ENCODE measurements at regions not wholly inside any gene's neighbourhood (a gene's known extent, or its start where the extent isn't known, plus 50 kb on each side); places are given as distances from the start of the nearest gene placed in this dataset.

DNA sequence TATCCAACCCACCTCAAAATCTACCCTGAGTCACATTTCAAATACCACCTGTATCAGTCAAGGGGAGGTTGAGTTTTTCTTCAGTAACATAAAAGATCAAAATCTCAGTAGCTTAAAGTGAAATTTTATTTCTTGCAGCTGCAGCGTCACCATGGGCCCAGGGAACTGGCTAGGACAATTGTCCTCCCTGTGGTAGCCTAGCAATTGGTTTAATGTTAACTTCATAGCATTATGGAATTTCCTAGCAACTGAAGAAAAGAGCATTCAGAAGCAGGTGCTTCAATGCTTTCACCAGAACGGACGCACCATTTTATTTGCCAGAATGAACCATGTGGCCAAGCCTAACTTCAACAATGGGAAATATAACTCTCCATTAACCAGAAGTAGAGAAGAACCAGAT, 359.3 kb upstream of the TSHZ3 start:
- no peak for TF ChIP-seq EZH2 (IDR thresholded peaks at IDR 0.05; ENCODE audit: low read length)
- TF ChIP-seq, protein P1, sequence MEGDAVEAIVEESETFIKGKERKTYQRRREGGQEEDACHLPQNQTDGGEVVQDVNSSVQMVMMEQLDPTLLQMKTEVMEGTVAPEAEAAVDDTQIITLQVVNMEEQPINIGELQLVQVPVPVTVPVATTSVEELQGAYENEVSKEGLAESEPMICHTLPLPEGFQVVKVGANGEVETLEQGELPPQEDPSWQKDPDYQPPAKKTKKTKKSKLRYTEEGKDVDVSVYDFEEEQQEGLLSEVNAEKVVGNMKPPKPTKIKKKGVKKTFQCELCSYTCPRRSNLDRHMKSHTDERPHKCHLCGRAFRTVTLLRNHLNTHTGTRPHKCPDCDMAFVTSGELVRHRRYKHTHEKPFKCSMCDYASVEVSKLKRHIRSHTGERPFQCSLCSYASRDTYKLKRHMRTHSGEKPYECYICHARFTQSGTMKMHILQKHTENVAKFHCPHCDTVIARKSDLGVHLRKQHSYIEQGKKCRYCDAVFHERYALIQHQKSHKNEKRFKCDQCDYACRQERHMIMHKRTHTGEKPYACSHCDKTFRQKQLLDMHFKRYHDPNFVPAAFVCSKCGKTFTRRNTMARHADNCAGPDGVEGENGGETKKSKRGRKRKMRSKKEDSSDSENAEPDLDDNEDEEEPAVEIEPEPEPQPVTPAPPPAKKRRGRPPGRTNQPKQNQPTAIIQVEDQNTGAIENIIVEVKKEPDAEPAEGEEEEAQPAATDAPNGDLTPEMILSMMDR (optimal IDR thresholded peaks at IDR 0.05 in 1 of 3, IDR thresholded peaks at IDR 0.05 in 1 of 3, conservative IDR thresholded peaks at IDR 0.05 in 1 of 3; ENCODE audit: extremely low read depth in 1 of 3, insufficient read depth in 2 of 3, low read length in 3 of 3): no peak
- no peak overlapping the region for H2AFZ ChIP-seq (ENCODE audit: control insufficient read depth, low read length)
- no peak overlapping the region for H3K27ac ChIP-seq (ENCODE audit: control insufficient read depth, insufficient read depth, low read length)
- H3K9me1 ChIP-seq (ENCODE audit: control insufficient read depth, extremely low read depth, insufficient read depth, low read length): no peaks in the 10 kb centered on the region
- no peaks in the 10 kb centered on the region for H4K20me1 ChIP-seq (ENCODE audit: control insufficient read depth, extremely low read depth, insufficient read depth, low read length)
- dilution Hi-C loops (cut with MboI; ENCODE audit: extremely low pct_ligation_motif_present, low sequenced_read_pairs): no loop called here
- DNase-seq (ENCODE audit: low read depth, low spot score): no peak
- H3K27me3 ChIP-seq (ENCODE audit: control insufficient read depth, extremely low read depth, insufficient read depth, low read length): no peaks in the 10 kb centered on the region
- no peak overlapping the region for H3K4me3 ChIP-seq (ENCODE audit: control insufficient read depth in 2 of 3, extremely low read depth in 1 of 3, insufficient read depth in 2 of 3, low read depth in 1 of 3, low read length in 3 of 3)
- no peaks in the 10 kb centered on the region for H3K79me2 ChIP-seq (ENCODE audit: control insufficient read depth, insufficient read depth, low read length)
- no peaks in the 10 kb centered on the region for H3K4me1 ChIP-seq (ENCODE audit: control insufficient read depth, extremely low read depth, insufficient read depth, low read length)
- FAIRE-seq: no peak
- H3K4me2 ChIP-seq (ENCODE audit: control insufficient read depth, extremely low read depth, insufficient read depth, low read depth, low read length): no peak overlapping the region
- no peaks in the 10 kb centered on the region for H3K36me3 ChIP-seq (ENCODE audit: control insufficient read depth in 2 of 2, extremely low read depth in 1 of 2, insufficient read depth in 2 of 2, low read length in 2 of 2)
- H3K9me3 ChIP-seq (ENCODE audit: control insufficient read depth, low read depth, low read length): peaks cover 3% of the 10 kb centered on the region
- H3K9ac ChIP-seq (ENCODE audit: control insufficient read depth, extremely low read depth, insufficient read depth, low read length): no peak overlapping the region

DNA sequence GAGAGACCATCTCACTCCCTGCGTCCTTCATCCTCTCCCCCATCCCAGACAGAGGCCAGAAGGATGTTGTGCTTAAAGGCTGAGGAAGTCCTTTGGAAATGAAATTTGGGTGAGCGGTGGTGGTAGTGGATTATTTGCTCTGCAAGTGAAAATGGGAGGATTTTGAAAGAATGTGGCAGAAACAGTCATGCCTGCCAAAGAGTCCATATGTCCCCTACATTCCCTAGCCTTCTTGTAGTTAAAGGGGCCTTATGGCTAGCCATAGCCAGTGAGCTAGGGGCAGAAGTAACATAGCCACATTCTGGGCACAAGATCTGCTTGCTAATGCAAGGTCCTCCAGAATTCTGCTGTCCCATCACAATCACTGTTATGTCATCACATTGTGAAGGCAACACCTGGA, 360.2 kb upstream of the TSHZ3 start:
- H3K4me2 ChIP-seq (ENCODE audit: control insufficient read depth, extremely low read depth, insufficient read depth, low read depth, low read length): no peak overlapping the region
- no peaks in the 10 kb centered on the region for H3K36me3 ChIP-seq (ENCODE audit: control insufficient read depth in 2 of 2, extremely low read depth in 1 of 2, insufficient read depth in 2 of 2, low read length in 2 of 2)
- H3K27ac ChIP-seq (ENCODE audit: control insufficient read depth, insufficient read depth, low read length): no peak overlapping the region
- no peak overlapping the region for H3K9ac ChIP-seq (ENCODE audit: control insufficient read depth, extremely low read depth, insufficient read depth, low read length)
- H3K4me3 ChIP-seq (ENCODE audit: control insufficient read depth in 2 of 3, extremely low read depth in 1 of 3, insufficient read depth in 2 of 3, low read depth in 1 of 3, low read length in 3 of 3): no peak overlapping the region
- FAIRE-seq: no peak
- TF ChIP-seq, protein P1 (optimal IDR thresholded peaks at IDR 0.05 in 1 of 3, IDR thresholded peaks at IDR 0.05 in 1 of 3, conservative IDR thresholded peaks at IDR 0.05 in 1 of 3; ENCODE audit: extremely low read depth in 1 of 3, insufficient read depth in 2 of 3, low read length in 3 of 3): no peak
- TF ChIP-seq EZH2 (IDR thresholded peaks at IDR 0.05; ENCODE audit: low read length): no peak
- H4K20me1 ChIP-seq (ENCODE audit: control insufficient read depth, extremely low read depth, insufficient read depth, low read length): no peaks in the 10 kb centered on the region
- dilution Hi-C loops (cut with MboI; ENCODE audit: extremely low pct_ligation_motif_present, low sequenced_read_pairs): no loop called here
- DNase-seq (ENCODE audit: low read depth, low spot score): no peak
- H3K9me1 ChIP-seq (ENCODE audit: control insufficient read depth, extremely low read depth, insufficient read depth, low read length): no peaks in the 10 kb centered on the region
- H3K4me1 ChIP-seq (ENCODE audit: control insufficient read depth, extremely low read depth, insufficient read depth, low read length): no peaks in the 10 kb centered on the region
- H2AFZ ChIP-seq (ENCODE audit: control insufficient read depth, low read length): no peak overlapping the region
- no peaks in the 10 kb centered on the region for H3K27me3 ChIP-seq (ENCODE audit: control insufficient read depth, extremely low read depth, insufficient read depth, low read length)
- peaks cover 3% of the 10 kb centered on the region for H3K9me3 ChIP-seq (ENCODE audit: control insufficient read depth, low read depth, low read length)
- no peaks in the 10 kb centered on the region for H3K79me2 ChIP-seq (ENCODE audit: control insufficient read depth, insufficient read depth, low read length)

All from keratinocyte (primary cell).